ENCODE measurements at regions not wholly inside any gene's neighbourhood (a gene's known extent, or its start where the extent isn't known, plus 50 kb on each side); places are given as distances from the start of the nearest gene placed in this dataset.

GRCh38 chr3:197353001-197353866 is 54.8 kb upstream of the DLG1 start:
- DNase-seq (ENCODE audit: low read depth in 4 of 4, low spot score in 3 of 4) = no peak

GRCh38 chr3:197352382-197352781 is 54.0 kb upstream of the DLG1 start:
- DNase-seq (ENCODE audit: low read depth in 4 of 4, low spot score in 3 of 4) = no peak

- DNase-seq (ENCODE audit: low read depth in 4 of 4, low spot score in 3 of 4) = no peak
These were observed 52.0 kb upstream of the DLG1 start for GRCh38 chr3:197350446-197350845.

- DNase-seq (ENCODE audit: low read depth in 4 of 4, low spot score in 3 of 4) = no peak
These were observed 51.0 kb upstream of the DLG1 start for GRCh38 chr3:197349368-197349767.
